ENCODE measurements at regions not wholly inside any gene's neighbourhood (a gene's known extent, or its start where the extent isn't known, plus 50 kb on each side); places are given as distances from the start of the nearest gene placed in this dataset.

- TF ChIP-seq ZNF175 (tag by site-specific recombination; IDR thresholded peaks at IDR 0.05) (no peak), ZNF211 (tag by site-specific recombination; IDR thresholded peaks at IDR 0.05; ENCODE audit: low read depth) (no peak)
Observed at GRCh38 chrX:9337046-9337445, 127.8 kb upstream of the TBL1X start.
